Adrenal gland (tissue), 5 donors: ENCODE measurements at regions not wholly inside any gene's neighbourhood (a gene's known extent, or its start where the extent isn't known, plus 50 kb on each side); places are given as distances from the start of the nearest gene placed in this dataset.

Source experiments
- POLR2A ChIP-seq, 2 donors: fragments of 450-650 bp; IDR thresholded peaks; one replicate each; pipeline ENCODE4 v1.6.1; 2017; ENCODE audit warnings: antibody characterized with exemption in 2 of 2, mild to moderate bottlenecking in 2 of 2, moderate library complexity in 1 of 2
- TF ChIP-seq, protein P1 (sequence below), 6 experiments: fragments of 450-650 bp in 4 of 6; fragments of 200-600 bp in 2 of 6; sonication (generic) in 1 of 6; IDR thresholded peaks; 1 replicate in 5 of 6; 2 replicates in 1 of 6; pipeline versions ENCODE4 v1.5.1 to v1.8.0; 2016 to 2021; ENCODE audit warnings: antibody characterized with exemption in 6 of 6, mild to moderate bottlenecking in 2 of 6, moderate library complexity in 1 of 6
- donor health status: DM: no; HTN: no; CAD: no.

DNA sequence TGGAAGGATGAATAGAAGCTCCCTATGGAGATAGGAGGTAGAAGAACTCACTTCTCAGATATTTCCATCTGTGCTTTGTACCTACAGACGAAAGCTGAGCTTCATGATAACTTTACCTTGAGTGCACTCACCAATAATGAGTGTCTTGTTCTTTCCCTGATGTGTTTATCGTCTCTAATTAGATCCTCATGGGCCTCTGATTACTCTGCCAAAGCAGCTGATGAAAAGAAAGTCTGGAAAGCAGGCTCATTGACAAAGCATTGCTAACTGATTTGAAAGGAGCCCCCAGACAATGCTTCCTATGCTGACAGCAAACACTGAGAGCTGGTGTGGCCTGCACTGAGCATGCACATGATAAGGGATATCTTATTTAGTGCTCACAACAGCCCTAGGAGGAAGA, 183.9 kb upstream of the GHITM start:
- TF ChIP-seq, protein P1, sequence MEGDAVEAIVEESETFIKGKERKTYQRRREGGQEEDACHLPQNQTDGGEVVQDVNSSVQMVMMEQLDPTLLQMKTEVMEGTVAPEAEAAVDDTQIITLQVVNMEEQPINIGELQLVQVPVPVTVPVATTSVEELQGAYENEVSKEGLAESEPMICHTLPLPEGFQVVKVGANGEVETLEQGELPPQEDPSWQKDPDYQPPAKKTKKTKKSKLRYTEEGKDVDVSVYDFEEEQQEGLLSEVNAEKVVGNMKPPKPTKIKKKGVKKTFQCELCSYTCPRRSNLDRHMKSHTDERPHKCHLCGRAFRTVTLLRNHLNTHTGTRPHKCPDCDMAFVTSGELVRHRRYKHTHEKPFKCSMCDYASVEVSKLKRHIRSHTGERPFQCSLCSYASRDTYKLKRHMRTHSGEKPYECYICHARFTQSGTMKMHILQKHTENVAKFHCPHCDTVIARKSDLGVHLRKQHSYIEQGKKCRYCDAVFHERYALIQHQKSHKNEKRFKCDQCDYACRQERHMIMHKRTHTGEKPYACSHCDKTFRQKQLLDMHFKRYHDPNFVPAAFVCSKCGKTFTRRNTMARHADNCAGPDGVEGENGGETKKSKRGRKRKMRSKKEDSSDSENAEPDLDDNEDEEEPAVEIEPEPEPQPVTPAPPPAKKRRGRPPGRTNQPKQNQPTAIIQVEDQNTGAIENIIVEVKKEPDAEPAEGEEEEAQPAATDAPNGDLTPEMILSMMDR (IDR thresholded peaks at IDR 0.05) = no peak
- no peak for TF ChIP-seq POLR2A (IDR thresholded peaks at IDR 0.05)
